Pancreas (tissue), 10 donors: ENCODE measurements at regions not wholly inside any gene's neighbourhood (a gene's known extent, or its start where the extent isn't known, plus 50 kb on each side); places are given as distances from the start of the nearest gene placed in this dataset.
"Not testable (repeated sequence)": the region's sequence is repeated elsewhere in the genome, so short reads cannot be mapped to it uniquely, and the experiment has no call there.

Source experiments
- ATAC-seq, 4 donors: fragments of 200-7000 bp; cut with Tn5 transposase; one replicate each; pipeline versions ENCODE4 v1.8.0 to v1.9.1; 2020; ENCODE audit warnings: mild to moderate bottlenecking in 4 of 4, moderate library complexity in 4 of 4
- DNase-seq, 6 donors: peaks; one replicate each; pipeline ENCODE4 v3.0.0-alpha.2; 2020
- FAIRE-seq: peaks from 2 replicates; lab custom pipeline; 2012; peaks lifted over from hg19 to GRCh38; lab: Jason Lieb, UNC
- H3K27ac ChIP-seq, 4 donors: fragments of 200-600 bp; sonication (generic); 1 replicate in 3 of 4; 2 replicates in 1 of 4; pipeline versions ENCODE4 v1.5.0 to v1.8.0; 2020
- H3K27me3 ChIP-seq, 4 donors: fragments of 200-600 bp; one replicate each; pipeline ENCODE4 v1.8.0; 2021
- H3K36me3 ChIP-seq, 3 donors: fragments of 200-600 bp; sonication (generic) in 1 of 3; one replicate each; pipeline versions ENCODE4 v1.5.0 to v1.8.0; 2020 to 2021
- H3K4me1 ChIP-seq, 3 donors: fragments of 200-600 bp; one replicate each; pipeline ENCODE4 v1.8.0; 2021
- H3K4me3 ChIP-seq, 4 donors: fragments of 200-600 bp; sonication (generic) in 2 of 4; one replicate each; pipeline versions ENCODE4 v1.5.0 to v1.8.0; 2020 to 2021
- H3K9me3 ChIP-seq, 4 donors: fragments of 200-600 bp; one replicate each; pipeline ENCODE4 v1.8.0; 2021
- CTCF ChIP-seq, 4 donors: fragments of 200-600 bp; sonication (generic) in 3 of 4; IDR thresholded peaks; one replicate each; pipeline versions ENCODE4 v1.5.0 to v1.8.0; 2021; ENCODE audit warnings: antibody characterized with exemption in 4 of 4
- WGBS, 2 donors: extraction: QIAGEN DNeasy Blood & Tissue Kit; methylation state at CpG; one replicate each; pipeline ENCODE4 v1.1.7; 2013; 5-methylcytosine and 5-hydroxymethylcytosine counted together
- intact Hi-C, 3 donors: fragments of 100-400 bp; cut with DNase I; formaldehyde crosslinking; loops; one replicate each; pipeline versions ENCODE4 v1.11.1 to v1.14.2; 2022
- donor health status: healthy with polysubstance abuse.
- donor health status: DM: no; HTN: no; CAD: no; lungs with moderate emphysema.
- donor health status: DM: no; HTN: no; CAD: no.
- donor health status: control.
- donor health status: control.
- donor health status: Bipolar disorder and iron deficiency.
- donor health status: DM: yes; HTN: yes; CAD: no.
- donor health status: DM: no; HTN: no; CAD: no.
- donor health status: DM: no; HTN: no; CAD: no.
- donor health status: DM: yes; HTN: yes; CAD: no.

DNA sequence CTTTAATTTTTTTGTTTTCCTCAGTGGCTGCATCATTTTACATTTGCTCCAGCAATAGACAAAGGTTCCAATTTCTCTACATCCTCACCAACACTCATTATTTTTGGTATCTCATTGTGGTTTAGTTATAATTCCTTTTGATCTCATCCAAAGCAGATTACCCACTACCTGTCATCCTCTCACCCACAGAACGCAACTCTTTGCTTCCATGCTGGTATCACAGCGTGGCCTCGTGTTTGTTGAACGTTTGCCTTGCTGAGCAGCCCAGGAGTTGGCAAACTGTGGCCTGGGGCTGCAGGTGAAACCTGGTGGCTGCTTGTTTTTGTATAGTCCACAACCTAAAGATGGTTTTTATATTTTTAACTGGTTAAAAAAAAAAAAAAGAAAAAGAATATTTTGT, 181.9 kb downstream of the BCAS1 start:
- no peak for TF ChIP-seq CTCF (IDR thresholded peaks at IDR 0.05)
- H3K27me3 ChIP-seq = no peaks in the 10 kb centered on the region
- no peak overlapping the region for H3K27ac ChIP-seq
- intact Hi-C loops = no loop called here
- no peak overlapping the region for H3K4me3 ChIP-seq
- H3K9me3 ChIP-seq = no peaks in the 10 kb centered on the region
- H3K36me3 ChIP-seq = no peaks in the 10 kb centered on the region
- WGBS, 2 donors = 58 to 73% methylated on average over 4 of the region's 4 CpGs
- DNase-seq (no peak), ATAC-seq (no peak), FAIRE-seq (no peak)
- no peaks in the 10 kb centered on the region for H3K4me1 ChIP-seq

DNA sequence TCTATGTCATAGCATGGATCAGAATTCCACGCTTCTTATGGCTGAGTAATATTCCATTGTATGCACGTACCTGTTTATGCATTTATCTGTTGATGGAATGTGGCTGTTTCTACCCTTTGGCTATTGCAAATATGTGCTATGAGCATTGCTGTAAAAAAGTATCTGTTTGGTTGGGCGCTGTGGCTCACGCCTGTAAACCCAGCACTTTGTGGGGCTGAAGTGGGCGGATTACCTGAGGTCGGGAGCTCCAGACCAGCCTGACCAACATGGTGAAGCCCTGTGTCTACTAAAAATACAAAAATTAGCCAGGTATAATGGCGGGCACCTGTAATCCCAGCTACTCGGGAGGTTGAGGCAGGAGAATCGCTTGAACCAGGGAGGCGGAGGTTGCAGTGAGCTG, 182.4 kb downstream of the BCAS1 start:
- no peaks in the 10 kb centered on the region for H3K4me1 ChIP-seq
- no peak overlapping the region for H3K27ac ChIP-seq
- intact Hi-C loops = no loop called here
- DNase-seq (no peak), FAIRE-seq (no peak), ATAC-seq (no peak)
- no peaks in the 10 kb centered on the region for H3K27me3 ChIP-seq
- TF ChIP-seq CTCF (IDR thresholded peaks at IDR 0.05) = no peak
- no peak overlapping the region for H3K4me3 ChIP-seq
- WGBS, 2 donors = 88 to 94% methylated on average over 10 of the region's 10 CpGs
- H3K36me3 ChIP-seq = no peaks in the 10 kb centered on the region
- H3K9me3 ChIP-seq = no peaks in the 10 kb centered on the region

DNA sequence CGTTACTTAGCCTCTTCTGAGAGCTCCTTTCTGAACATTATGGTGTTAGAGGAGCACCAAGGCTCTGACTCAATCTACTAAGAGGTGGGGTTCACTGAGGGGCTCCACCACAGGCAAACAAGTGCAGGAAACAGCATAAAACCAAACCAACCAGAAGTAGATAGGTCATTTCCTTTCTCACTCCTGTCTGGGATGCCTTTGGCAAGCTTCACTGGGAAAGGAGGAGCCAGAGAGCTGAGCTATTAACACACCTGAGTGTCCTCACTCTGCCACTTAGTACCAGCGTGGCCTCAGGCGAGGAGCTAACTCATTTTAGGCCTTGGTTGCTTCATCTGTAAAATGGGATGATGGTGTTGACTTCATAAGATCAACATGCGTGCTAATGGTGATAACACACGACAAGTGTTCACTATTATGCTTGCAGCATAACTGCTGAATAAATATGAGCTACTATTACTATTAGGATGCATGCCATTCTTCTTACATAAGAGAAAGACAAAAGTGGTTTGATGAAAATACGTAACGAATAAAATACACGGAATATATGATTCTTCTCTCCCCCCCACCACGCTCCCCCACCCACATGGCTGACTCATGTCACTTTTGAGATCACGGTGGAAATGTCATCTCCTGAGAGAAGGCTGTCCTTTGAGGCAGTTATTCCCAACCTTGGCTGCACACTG, 185.4 kb downstream of the BCAS1 start:
- no peak for TF ChIP-seq CTCF (IDR thresholded peaks at IDR 0.05)
- Histone ChIP-seq H3K27ac (no peak overlapping the region), H3K9me3 (no peaks in the 10 kb centered on the region), H3K27me3 (no peaks in the 10 kb centered on the region), H3K36me3 (no peaks in the 10 kb centered on the region), H3K4me3 (no peak overlapping the region), H3K4me1 (no peaks in the 10 kb centered on the region)
- WGBS, 2 donors = 78 to 89% methylated on average over 10 of the region's 10 CpGs
- ATAC-seq (no peak), FAIRE-seq (no peak), DNase-seq (no peak)
- intact Hi-C loops = no loop called here

- intact Hi-C loops = no loop called here
- Histone ChIP-seq H3K4me1 (peaks cover 0 to 5% (median 0%) of the 10 kb centered on the region in 3 donors), H3K4me3 (no peak overlapping the region), H3K36me3 (no peaks in the 10 kb centered on the region), H3K27me3 (no peaks in the 10 kb centered on the region), H3K27ac (no peak overlapping the region), H3K9me3 (no peaks in the 10 kb centered on the region)
- TF ChIP-seq CTCF (IDR thresholded peaks at IDR 0.05) = no peak
- DNase-seq (no peak), FAIRE-seq (no peak), ATAC-seq (no peak)
- WGBS, 2 donors = 85 to 92% methylated on average over 5 of the region's 5 CpGs
These were observed 187.1 kb downstream of the BCAS1 start for GRCh38 chr20:53883098-53883911.

GRCh38 chr20:53882438-53882986, 187.9 kb downstream of the BCAS1 start:
- WGBS, 2 donors = 85 to 89% methylated on average over 5 of the region's 5 CpGs

More at GRCh38 chr20:53882438-53882986, 187.9 kb downstream of the BCAS1 start:
- intact Hi-C loops, H3K9me3 ChIP-seq, H3K27ac ChIP-seq, H3K27me3 ChIP-seq, H3K4me3 ChIP-seq, H3K4me1 ChIP-seq, ATAC-seq, DNase-seq, FAIRE-seq, H3K36me3 ChIP-seq: not testable (repeated sequence)
